Mesothelial cell of epicardium (in vitro differentiated cells): ENCODE measurements at regions not wholly inside any gene's neighbourhood (a gene's known extent, or its start where the extent isn't known, plus 50 kb on each side); places are given as distances from the start of the nearest gene placed in this dataset.

Experiments
- DNase-seq, 2 experiments: peaks; one replicate each; pipeline ENCODE4 v3.0.0; 2021; ENCODE audit warnings: low spot score in 2 of 2; ENCODE audit not compliant: unreplicated experiment in 2 of 2
- H3K27ac Mint-ChIP-seq: 2 replicates; pipeline ENCODE4 v1.8.0; 2021; ENCODE audit warnings: mixed read lengths
- H3K27me3 Mint-ChIP-seq: 2 replicates; pipeline ENCODE4 v1.8.0; 2021; ENCODE audit warnings: low read depth, mixed read lengths
- H3K36me3 Mint-ChIP-seq: 2 replicates; pipeline ENCODE4 v1.8.0; 2021; ENCODE audit warnings: mixed read lengths
- H3K4me1 Mint-ChIP-seq: 2 replicates; pipeline ENCODE4 v1.8.0; 2021; ENCODE audit warnings: mixed read lengths
- H3K4me3 Mint-ChIP-seq: 2 replicates; pipeline ENCODE4 v1.8.0; 2021; ENCODE audit warnings: mild to moderate bottlenecking, moderate library complexity, mixed read lengths
- H3K9me3 Mint-ChIP-seq: 2 replicates; pipeline ENCODE4 v1.8.0; 2021; ENCODE audit warnings: mixed read lengths
- TF ChIP-seq, protein P1 (sequence below): fragments of 200-600 bp; sonication (generic); IDR thresholded peaks from one replicate; pipeline ENCODE4 v1.5.0; 2021; ENCODE audit warnings: antibody characterized with exemption; ENCODE audit not compliant: unreplicated experiment

DNA sequence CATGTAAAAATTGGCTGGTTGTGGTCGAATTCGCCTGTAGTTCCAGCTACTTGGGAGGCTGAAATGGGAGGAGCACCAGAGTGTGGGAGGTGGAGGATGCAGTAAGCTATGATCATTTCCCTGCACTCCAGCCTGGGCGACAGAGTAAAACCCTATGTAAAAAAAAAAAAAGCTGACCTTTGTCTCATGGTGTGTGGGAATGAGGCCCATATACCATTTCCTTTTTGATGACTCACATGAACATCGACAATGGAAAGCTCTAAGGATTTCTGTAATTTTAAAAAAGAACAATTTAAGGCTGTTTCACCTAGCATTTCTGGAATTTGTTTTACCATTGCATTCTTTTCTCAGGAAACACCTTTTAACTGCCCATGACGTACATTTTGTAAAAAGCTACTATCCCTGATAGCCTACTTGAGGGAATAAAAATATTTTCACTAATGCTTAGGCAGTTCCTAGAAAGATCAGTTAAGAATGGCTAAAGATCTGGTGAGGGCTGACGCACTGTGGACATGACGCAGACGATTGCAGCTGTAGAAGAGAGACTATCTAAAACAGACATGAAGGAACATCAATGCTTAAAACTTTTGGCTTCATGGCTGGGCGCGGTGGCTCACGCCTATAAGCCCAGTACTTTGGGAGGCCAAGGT, 400.6 kb upstream of the IGFBP3 start:
- peaks cover 4% of the 10 kb centered on the region for H3K36me3 Mint-ChIP-seq
- H3K27me3 Mint-ChIP-seq = no peaks in the 10 kb centered on the region
- H3K9me3 Mint-ChIP-seq = peaks cover 4% of the 10 kb centered on the region
- peaks cover 4% of the 10 kb centered on the region for H3K4me1 Mint-ChIP-seq
- no peak overlapping the region for H3K27ac Mint-ChIP-seq
- TF ChIP-seq, protein P1, sequence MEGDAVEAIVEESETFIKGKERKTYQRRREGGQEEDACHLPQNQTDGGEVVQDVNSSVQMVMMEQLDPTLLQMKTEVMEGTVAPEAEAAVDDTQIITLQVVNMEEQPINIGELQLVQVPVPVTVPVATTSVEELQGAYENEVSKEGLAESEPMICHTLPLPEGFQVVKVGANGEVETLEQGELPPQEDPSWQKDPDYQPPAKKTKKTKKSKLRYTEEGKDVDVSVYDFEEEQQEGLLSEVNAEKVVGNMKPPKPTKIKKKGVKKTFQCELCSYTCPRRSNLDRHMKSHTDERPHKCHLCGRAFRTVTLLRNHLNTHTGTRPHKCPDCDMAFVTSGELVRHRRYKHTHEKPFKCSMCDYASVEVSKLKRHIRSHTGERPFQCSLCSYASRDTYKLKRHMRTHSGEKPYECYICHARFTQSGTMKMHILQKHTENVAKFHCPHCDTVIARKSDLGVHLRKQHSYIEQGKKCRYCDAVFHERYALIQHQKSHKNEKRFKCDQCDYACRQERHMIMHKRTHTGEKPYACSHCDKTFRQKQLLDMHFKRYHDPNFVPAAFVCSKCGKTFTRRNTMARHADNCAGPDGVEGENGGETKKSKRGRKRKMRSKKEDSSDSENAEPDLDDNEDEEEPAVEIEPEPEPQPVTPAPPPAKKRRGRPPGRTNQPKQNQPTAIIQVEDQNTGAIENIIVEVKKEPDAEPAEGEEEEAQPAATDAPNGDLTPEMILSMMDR = no peak
- H3K4me3 Mint-ChIP-seq = no peak overlapping the region
- DNase-seq = no peak

DNA sequence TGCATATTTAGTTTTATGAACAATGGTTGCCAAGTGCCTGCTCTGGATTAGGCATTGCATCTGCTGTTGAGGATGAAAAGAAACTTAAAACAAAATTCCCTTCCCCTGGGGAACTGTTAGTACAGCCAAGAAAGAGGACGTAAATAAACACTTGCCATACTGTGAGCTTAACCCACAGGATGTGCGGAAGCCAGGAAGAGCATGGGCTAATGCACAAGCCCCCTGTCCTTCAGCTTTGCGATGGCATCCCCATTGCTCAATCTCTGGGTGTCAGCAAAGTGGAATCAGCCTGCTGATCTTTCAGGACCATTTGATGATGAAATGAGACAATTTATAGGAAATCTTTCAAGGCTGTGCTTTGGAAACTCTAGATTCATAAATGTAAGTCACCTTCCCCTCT, 399.9 kb upstream of the IGFBP3 start:
- Mint-ChIP-seq H3K4me3 (no peak overlapping the region), H3K27me3 (no peaks in the 10 kb centered on the region), H3K9me3 (peaks cover 4% of the 10 kb centered on the region), H3K27ac (no peak overlapping the region), H3K36me3 (peaks cover 4% of the 10 kb centered on the region), H3K4me1 (peaks cover 4% of the 10 kb centered on the region)
- no peak for DNase-seq
- TF ChIP-seq, protein P1 = no peak

DNA sequence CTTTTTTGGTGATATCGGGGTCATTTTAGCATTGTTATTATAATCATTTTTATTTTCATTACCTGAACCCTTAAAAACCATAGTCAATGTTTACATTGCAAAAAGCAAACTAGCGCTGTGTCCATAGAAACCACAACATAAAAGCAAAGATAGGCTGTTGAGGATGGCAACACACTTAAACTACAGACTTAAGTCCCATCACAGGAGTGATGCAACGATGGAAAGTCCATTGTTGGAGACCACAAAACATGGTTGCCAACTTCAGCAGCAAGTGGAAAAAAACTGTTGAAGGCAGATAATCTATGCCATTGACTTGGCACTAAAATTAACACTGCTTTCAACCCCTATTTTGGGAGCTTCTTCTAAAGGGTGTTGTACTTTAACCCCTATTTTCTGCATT, 398.8 kb upstream of the IGFBP3 start:
- Mint-ChIP-seq H3K27me3 (no peaks in the 10 kb centered on the region), H3K27ac (no peak overlapping the region), H3K4me3 (no peak overlapping the region), H3K9me3 (no peaks in the 10 kb centered on the region), H3K4me1 (peaks cover 4% of the 10 kb centered on the region), H3K36me3 (no peaks in the 10 kb centered on the region)
- no peak for DNase-seq
- TF ChIP-seq, protein P1 = no peak

DNA sequence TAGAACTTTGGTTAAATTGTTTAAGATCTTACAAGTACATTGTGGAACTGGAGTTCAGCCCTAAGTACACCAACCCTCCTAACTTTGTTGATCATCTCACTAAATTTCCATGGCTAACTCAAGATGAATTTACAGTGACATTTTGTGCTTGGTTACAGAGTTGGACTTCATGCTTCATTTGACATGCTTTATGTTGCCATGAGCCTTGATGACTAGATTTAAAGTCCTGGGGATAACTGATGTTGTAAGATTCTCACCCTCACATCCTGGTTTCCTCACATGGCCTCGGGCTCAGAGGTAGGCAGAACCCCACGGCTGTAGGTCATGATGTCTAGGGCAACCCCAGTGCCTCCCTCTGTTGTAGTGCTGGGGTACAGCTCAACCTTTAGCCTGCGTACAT, 397.2 kb upstream of the IGFBP3 start:
- no peaks in the 10 kb centered on the region for H3K36me3 Mint-ChIP-seq
- peaks cover 8% of the 10 kb centered on the region for H3K9me3 Mint-ChIP-seq
- TF ChIP-seq, protein P1 = no peak
- no peaks in the 10 kb centered on the region for H3K27me3 Mint-ChIP-seq
- H3K27ac Mint-ChIP-seq = no peak overlapping the region
- no peak for DNase-seq
- H3K4me1 Mint-ChIP-seq = peaks cover 3% of the 10 kb centered on the region
- no peak overlapping the region for H3K4me3 Mint-ChIP-seq

DNA sequence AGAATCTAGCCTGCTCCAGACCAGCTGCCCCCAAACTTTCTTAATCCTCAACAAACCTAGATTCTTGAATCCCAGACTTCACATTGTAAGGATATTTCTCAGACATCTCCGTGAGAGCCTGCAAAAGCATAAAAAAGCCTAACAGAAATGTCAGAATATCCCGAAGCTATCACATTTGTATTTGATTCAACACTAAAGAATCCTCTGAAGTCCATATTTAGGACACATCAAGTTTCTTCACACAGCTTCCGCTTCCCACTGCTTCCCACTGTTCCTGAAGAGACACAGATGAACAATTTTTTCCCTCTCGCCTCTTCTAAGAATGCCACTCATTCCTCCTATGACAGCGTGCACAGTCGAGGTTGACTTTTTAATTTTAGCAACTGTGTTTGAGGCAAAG, 396.2 kb upstream of the IGFBP3 start:
- H3K9me3 Mint-ChIP-seq = peaks cover 16% of the 10 kb centered on the region
- no peak overlapping the region for H3K27ac Mint-ChIP-seq

More for the DNA sequence above, 396.2 kb upstream of the IGFBP3 start:
- no peak for DNase-seq
- TF ChIP-seq, protein P1 = no peak
- Mint-ChIP-seq H3K27me3 (no peaks in the 10 kb centered on the region), H3K4me1 (peaks cover 3% of the 10 kb centered on the region), H3K4me3 (no peak overlapping the region), H3K36me3 (no peaks in the 10 kb centered on the region)
